Hematopoietic multipotent progenitor cell (in vitro differentiated cells): ENCODE measurements at regions not wholly inside any gene's neighbourhood (a gene's known extent, or its start where the extent isn't known, plus 50 kb on each side); places are given as distances from the start of the nearest gene placed in this dataset.
"Not testable (repeated sequence)": the region's sequence is repeated elsewhere in the genome, so short reads cannot be mapped to it uniquely, and the experiment has no call there.

Source experiments
- DNase-seq, 3 donors: peaks; one replicate each; pipeline ENCODE4 v3.0.0-alpha.2; 2011 to 2015; ENCODE audit warnings: low read depth in 2 of 3, low spot score in 2 of 3

- DNase-seq: no peak
These were observed 62.3 kb upstream of the PAGE3 start for GRCh38 chrX:55326985-55327384.

GRCh38 chrX:55335296-55335695 lies 70.6 kb upstream of the PAGE3 start:
- DNase-seq: no peak

- DNase-seq: no peak
These were observed 71.5 kb upstream of the PAGE3 start for GRCh38 chrX:55336176-55336575.

GRCh38 chrX:55340896-55341433 lies 76.2 kb upstream of the PAGE3 start:
- DNase-seq: no peak

- DNase-seq: peak in 2 of 3 donors; percentile 20 to 58
These were observed 78.1 kb upstream of the PAGE3 start for GRCh38 chrX:55342533-55343501.

GRCh38 chrX:55356609-55357008 lies 91.9 kb upstream of the PAGE3 start:
- DNase-seq: no peak

DNA sequence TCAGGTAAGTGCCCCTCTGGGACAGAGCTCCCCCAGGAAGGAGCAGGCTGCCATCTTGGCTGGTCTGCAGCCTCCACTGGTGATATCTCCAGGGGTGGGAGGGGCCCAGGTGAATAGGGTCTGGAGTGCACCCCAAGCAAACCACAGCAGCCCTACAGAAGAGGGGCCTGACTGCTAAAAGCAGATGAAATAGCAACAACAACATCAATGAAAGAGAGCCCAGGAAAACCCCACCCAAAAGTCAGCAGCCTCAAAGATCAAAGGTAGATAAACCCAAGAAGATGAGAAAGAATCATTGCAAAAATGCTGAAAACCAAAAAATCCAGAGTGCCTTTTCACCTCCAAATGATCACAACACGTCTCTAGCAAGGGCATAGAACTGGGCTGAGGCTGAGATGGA lies 92.5 kb upstream of the PAGE3 start:
- DNase-seq: no peak

DNA sequence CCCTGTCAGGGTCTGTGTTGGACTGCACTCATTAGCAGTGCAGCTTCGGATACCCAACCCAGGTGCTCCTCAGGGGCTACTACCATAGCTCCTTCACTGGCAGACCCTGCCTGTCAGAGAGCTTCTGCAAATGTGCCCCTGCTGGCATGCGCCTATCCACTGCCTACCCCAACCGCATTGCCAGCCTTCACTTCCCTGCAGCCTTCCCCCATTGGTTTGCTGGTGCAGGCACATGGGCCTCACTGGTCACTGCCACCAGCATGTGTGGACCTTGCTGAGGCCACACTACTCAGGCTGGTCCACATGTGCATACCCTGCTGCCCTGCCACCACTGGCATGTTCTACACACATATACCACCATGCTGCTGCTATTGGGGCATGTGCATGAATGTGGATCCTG lies 72.5 kb upstream of the MAGEH1 start:
- DNase-seq: no peak

DNA sequence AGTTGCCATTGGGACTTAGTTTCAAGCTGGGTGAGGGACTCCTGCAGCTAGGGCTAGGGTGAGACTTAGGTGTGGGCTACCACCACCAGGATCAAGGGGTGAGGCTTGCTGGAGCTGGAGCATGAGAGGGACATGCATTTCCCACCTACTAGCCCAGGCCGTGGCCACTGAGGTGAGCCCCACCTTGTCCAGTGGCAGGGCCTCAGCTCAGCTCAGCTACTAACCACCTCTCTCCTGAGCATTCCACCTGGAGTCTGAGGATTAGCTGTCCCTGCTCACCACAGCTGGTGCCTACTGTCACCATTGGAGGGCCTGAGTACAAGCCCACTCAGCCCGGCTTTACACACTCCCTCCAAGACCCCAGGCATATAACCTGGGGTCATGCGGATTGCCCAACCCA lies 62.6 kb upstream of the MAGEH1 start:
- DNase-seq: no peak

GRCh38 chrX:55396836-55397235 lies 55.1 kb upstream of the MAGEH1 start:
- DNase-seq: not testable (repeated sequence)
